ENCODE measurements at regions not wholly inside any gene's neighbourhood (a gene's known extent, or its start where the extent isn't known, plus 50 kb on each side); places are given as distances from the start of the nearest gene placed in this dataset.

DNA sequence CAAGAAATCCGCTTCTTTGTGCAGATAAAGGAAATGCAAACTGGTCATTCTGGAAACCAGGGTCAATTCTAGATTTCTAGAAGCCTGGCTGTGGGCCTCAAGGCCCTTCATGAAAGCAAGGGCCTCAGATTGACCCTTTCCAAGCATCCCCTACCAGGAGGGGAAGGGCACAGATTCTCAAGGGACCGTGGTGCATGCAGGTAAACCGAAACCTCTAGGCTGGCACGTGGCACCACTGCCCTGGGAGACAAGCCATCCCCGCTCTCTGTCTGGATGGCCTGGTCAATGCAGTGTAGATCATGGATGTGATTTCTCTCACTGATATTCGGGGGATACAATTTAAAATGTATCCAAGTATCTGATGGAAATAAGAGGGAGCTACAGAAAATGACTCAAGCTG is 69.4 kb downstream of the TOMM20 start:
- POLR2A ChIA-PET: no interaction called here
- CTCF ChIA-PET: interaction anchor here (0.6 kb wide), 1 partner anchor 11 kb away, joined by 4 read pairs; no protein-coding TSS in a partner anchor

DNA sequence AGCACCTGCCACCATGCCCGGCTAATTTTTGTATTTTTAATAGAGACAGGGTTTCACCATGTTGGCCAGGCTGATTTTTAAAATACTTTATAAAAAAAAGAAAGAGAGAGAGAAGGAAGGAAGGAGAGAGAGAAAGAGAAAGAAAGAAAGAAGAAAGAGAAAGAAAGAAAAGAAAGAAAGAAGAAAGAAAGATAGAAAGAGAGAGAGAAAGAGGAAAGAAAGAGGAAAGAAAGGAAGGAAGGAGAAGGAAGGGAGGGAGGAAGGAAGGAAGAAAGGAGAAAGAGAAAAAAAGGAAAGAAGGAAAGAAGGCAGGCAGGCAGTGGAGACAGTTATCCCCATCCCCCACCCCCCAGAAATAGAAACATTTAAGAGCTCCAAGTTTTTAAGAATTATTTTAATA is 69.9 kb downstream of the TOMM20 start:
- ChIA-PET CTCF (no interaction called here), POLR2A (no interaction called here)

- POLR2A ChIA-PET: interaction anchor here (0.6 kb wide), 1 partner anchor 63 kb away, joined by 3 read pairs; no protein-coding TSS in a partner anchor
- CTCF ChIA-PET: no interaction called here
Measured at GRCh38 chr1:235057385-235058306, 71.0 kb downstream of the TOMM20 start.

GRCh38 chr1:235056937-235057336 is 71.7 kb downstream of the TOMM20 start:
- CTCF ChIA-PET: interaction anchor here (1.2 kb wide), 1 partner anchor 9 kb away, joined by 3 read pairs; no protein-coding TSS in a partner anchor
- POLR2A ChIA-PET: interaction anchor here (0.6 kb wide), 1 partner anchor 63 kb away, joined by 3 read pairs; no protein-coding TSS in a partner anchor

DNA sequence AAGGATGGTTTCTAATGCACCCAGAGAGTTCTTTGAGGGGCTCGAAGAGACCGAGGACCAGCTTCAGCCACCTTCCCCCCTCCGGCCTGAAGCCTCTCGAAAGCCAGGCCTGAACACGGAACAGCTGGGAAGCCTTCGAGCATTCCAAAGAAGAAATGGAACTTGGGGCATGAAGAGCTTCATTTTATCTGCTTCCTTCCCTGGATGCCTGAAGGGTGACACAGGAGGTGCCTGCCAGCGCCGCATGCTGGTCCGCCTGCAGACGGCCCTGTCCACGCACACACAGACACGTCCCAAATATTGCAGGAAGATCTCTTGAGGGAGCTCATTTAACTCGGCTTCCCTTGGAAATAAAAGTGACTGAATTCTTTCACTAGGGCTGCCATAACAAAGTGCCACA is 73.7 kb downstream of the TOMM20 start:
- CTCF ChIA-PET: no interaction called here
- POLR2A ChIA-PET: no interaction called here

GRCh38 chr1:235054466-235054865 is 74.2 kb downstream of the TOMM20 start:
- CTCF ChIA-PET: interaction anchor here (0.6 kb wide), 1 partner anchor 141 kb away, joined by 3 read pairs; no protein-coding TSS in a partner anchor
- POLR2A ChIA-PET: no interaction called here

DNA sequence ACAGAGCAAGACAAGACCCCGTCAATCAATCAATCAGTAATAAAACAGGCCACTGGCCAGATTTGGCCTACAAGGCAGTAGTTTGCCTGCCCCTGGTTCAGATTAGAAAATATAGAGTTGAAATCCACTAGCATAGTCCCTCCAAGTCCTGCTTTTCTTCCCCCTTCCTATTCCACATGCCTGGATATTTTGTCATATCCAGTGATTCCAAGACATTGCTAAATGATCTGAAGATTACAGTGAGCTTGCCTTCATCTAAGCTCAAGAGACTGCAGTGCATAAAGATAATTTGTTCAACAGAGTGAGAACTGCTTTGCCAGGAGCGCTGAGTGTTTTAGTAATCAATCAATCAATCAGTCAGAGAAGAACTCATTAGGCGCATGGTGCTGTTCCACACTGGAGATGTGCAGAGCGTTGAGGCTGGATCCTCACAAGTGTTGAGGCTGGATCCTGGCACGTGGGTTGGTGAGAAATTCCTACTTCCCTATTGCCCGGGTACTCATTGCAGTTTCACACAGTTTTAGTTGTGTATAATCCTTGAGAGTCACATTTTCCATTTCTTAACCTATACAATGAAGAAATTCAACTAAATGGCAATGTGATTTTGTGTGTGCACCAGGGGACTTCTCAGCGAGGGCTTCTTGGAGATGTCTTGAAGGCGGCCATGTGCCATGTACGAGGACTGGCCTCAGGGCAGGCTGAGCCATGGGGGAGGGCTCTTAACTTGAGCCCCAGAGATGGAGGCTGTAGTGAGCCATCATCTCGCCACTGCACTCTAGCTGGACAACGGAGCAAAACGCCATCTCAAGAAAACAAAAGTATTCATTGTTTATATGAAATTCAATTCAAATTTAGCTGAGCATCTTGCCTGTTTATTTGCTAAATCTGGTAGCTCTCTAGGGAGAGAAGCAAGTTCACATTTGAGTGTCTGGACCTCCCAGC is 76.3 kb downstream of the TOMM20 start:
- ChIA-PET POLR2A (no interaction called here), CTCF (no interaction called here)

- POLR2A ChIA-PET: no interaction called here
Measured at GRCh38 chr1:235051521-235051920, 77.1 kb downstream of the TOMM20 start.

DNA sequence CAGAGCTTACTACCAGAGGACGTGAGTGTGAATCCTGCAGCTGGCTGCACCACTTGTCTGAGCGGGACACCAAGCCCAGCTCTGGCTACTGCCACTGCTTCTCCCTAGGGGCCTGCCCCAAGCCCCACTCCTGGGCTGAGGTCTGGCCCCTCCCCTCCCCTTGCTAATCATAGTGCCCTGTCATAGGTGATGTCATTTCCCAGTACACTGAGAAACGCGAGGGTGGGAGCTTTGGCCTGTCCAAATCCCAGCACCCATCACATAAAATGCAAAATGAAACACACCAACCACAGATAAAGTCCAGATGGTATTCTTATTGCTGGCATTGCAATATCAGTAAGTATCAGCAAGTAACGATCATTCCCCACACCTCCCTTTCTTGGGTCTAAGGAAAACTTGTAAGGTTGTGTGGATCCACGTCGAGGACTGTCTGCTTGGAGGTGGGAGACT is 77.7 kb downstream of the TOMM20 start:
- CTCF ChIA-PET: no interaction called here
- POLR2A ChIA-PET: interaction anchor here (0.6 kb wide), 1 partner anchor 55 kb away, joined by 9 read pairs; no protein-coding TSS in a partner anchor

More at GRCh38 chr1:235051521-235051920, 77.1 kb downstream of the TOMM20 start:
- CTCF ChIA-PET: no interaction called here

- POLR2A ChIA-PET: interaction anchor here (0.6 kb wide), 1 partner anchor 359 kb away, joined by 3 read pairs; no protein-coding TSS in a partner anchor
Measured at GRCh38 chr1:235049716-235050378, 78.8 kb downstream of the TOMM20 start.

DNA sequence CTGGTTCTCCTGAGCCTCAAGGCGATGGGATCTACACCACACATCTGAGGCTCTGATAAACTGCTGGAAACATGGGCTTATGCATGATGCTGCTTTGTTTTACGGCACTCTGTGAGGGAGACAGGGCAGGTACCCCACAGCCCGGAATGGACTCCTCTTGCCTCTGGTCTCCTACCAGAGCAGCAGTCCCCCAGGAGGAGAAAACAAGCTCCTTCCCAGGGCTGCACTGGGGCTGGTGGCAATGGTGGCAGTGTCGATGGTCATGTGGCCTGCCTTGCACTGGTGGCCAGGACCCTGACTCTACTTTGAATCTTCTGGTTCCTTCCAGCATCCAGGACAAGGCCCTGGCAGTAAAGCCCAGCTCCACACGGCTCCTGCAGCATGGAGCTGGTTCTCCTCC is 79.4 kb downstream of the TOMM20 start:
- POLR2A ChIA-PET: interaction anchor here (0.6 kb wide), 1 partner anchor 359 kb away, joined by 3 read pairs; no protein-coding TSS in a partner anchor
- CTCF ChIA-PET: interaction anchor here (0.7 to 1.1 kb wide), 3 partner anchors 18 to 60 kb away, joined by 3 to 4 read pairs (median 3); no protein-coding TSS in a partner anchor

More at GRCh38 chr1:235049716-235050378, 78.8 kb downstream of the TOMM20 start:
- CTCF ChIA-PET: interaction anchor here (0.8 kb wide), 1 partner anchor 47 kb away, joined by 3 read pairs; no protein-coding TSS in a partner anchor

DNA sequence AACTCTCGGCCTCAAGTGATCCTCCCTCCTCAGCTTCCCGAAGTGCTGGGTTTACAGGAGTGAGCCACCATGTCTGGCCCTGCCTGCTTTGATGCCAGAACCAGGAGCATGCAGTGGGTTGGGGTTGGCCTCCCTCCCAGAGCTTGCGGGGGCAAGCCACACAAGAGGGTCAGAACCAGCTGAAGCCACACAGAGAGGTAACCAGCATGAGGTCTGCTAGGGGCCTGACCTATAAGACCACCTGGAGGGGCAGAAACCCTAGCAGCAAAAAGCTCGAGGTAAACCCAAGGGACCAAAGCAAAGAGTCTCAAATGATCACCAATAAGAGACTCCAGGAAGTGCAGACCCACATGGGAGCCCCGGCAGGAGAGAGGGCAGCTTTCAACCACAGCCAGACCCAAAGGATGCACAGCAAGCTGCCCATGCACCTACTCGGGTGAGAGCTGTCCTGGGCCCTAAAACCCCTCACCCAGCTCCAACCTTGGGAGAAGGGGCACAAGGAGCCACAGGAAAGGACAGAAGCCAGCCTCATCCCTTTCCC is 81.2 kb downstream of the TOMM20 start:
- POLR2A ChIA-PET: interaction anchor here (1.0 kb wide), 1 partner anchor 31 kb away, joined by 4 read pairs; no protein-coding TSS in a partner anchor

GRCh38 chr1:235045921-235046601 is 82.6 kb downstream of the TOMM20 start:
- ChIA-PET CTCF (no interaction called here), POLR2A (no interaction called here)

More for the DNA sequence above, 81.2 kb downstream of the TOMM20 start:
- CTCF ChIA-PET: interaction anchor here (0.6 to 1.1 kb wide), 3 partner anchors 9 to 36 kb away, joined by 3 read pairs; no protein-coding TSS in a partner anchor

- CTCF ChIA-PET: no interaction called here
Measured at GRCh38 chr1:235045034-235045690, 83.5 kb downstream of the TOMM20 start.

GRCh38 chr1:235043234-235043633 is 85.4 kb downstream of the TOMM20 start:
- CTCF ChIA-PET: no interaction called here
- POLR2A ChIA-PET: no interaction called here

More at GRCh38 chr1:235045034-235045690, 83.5 kb downstream of the TOMM20 start:
- POLR2A ChIA-PET: no interaction called here

DNA sequence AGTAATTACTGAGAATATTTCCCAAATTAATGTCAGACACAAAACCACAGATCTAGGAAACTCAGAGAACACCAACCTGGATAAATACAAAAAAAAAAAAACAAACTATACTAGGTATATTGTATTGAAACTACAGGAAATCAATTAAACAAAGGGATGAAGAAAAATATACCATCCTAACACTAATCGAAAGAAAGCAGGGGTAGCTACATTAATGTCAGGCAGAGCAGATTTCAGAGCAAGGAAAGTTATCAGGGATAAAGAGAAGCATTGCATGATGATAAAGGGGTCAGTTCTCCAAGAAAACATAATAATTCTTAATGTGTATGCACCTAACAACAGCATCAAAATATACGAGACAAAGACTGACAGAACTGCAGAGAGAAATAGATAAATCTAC is 89.9 kb downstream of the TOMM20 start:
- CTCF ChIA-PET: interaction anchor here (0.7 kb wide), 1 partner anchor 9 kb away, joined by 3 read pairs; no protein-coding TSS in a partner anchor

DNA sequence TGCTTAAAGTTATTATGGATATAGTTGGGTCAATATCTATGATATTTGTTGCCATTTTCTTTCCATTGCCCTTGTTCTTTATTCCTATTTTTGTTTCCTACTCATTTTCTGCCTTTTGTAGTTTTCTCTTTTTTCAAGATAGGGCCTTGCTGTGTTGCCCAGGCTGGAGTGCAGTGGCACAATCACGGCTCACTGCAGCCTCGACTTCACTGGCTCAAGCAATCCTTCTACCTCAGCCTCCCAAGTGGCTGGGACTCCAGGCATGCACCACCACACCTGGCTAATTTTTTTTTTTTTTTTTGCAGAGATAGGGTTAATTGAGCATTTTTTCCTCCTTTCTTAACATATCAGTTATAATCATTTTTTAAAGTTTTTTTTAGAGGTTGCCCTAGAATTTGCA is 92.7 kb downstream of the TOMM20 start:
- ChIA-PET CTCF (no interaction called here), POLR2A (no interaction called here)

More for the DNA sequence above, 89.9 kb downstream of the TOMM20 start:
- POLR2A ChIA-PET: interaction anchor here (0.7 kb wide), 1 partner anchor 27 kb away, joined by 4 read pairs; no protein-coding TSS in a partner anchor

All from activated CD8-positive, alpha-beta memory T cell treated with anti-CD3 and anti-CD28 coated beads for 36 hours (primary cell).